GM12878 (cell line): ENCODE measurements at regions not wholly inside any gene's neighbourhood (a gene's known extent, or its start where the extent isn't known, plus 50 kb on each side); places are given as distances from the start of the nearest gene placed in this dataset.

Experiments used
- ATAC-seq: fragments of 200-7000 bp; cut with Tn5 transposase; 3 replicates; pipeline ENCODE4 v1.9.1; 2020; ENCODE audit warnings: mild to moderate bottlenecking, moderate library complexity
- BruUV-seq: library from RNA; stranded (reverse); fragments of 400-500 nt; replicated peaks from 2 replicates; lab custom pipeline; 2021; lab: Mats Ljungman, UMichigan
- CTCF ChIA-PET: fragments of 300-600 bp; sonication (Branson Sonifier 250); formaldehyde crosslinking; extraction: SDS; loops from one replicate; lab custom pipeline; 2021; ENCODE audit warnings: inconsistent platforms; lab: Yijun Ruan, JAX
- POLR2A ChIA-PET: fragments of 350-600 bp; formaldehyde crosslinking; extraction: SDS; loops from one replicate; lab custom pipeline; 2021; ENCODE audit warnings: inconsistent platforms; lab: Charles Lee
- RAD21 ChIA-PET: fragments of 300-600 bp; sonication (Branson Sonifier 250); formaldehyde crosslinking; loops from one replicate; lab custom pipeline; 2023; ENCODE audit warnings: antibody characterized with exemption; ENCODE audit not compliant: unreplicated experiment; lab: Charles Lee
- SMC1A ChIA-PET: fragments of 300-600 bp; sonication (Branson Sonifier 250); formaldehyde crosslinking; loops from one replicate; lab custom pipeline; 2023; ENCODE audit not compliant: unreplicated experiment, uncharacterized antibody; lab: Charles Lee
- DNase-seq: peaks from one replicate; pipeline ENCODE4 v3.0.0-alpha.2; 2011; ENCODE audit warnings: low read depth, low spot score
- FAIRE-seq: peaks from 3 replicates; lab custom pipeline; 2011; peaks lifted over from hg19 to GRCh38; lab: Jason Lieb, UNC
- H2AFZ ChIP-seq: 2 replicates; pipeline ENCODE4 v1.6.0; 2011; ENCODE audit warnings: low read depth, low read length, control low read depth; ENCODE audit not compliant: control insufficient read depth
- H3K27ac ChIP-seq: 2 replicates; pipeline ENCODE4 v1.5.1; 2011; ENCODE audit warnings: control low read depth; ENCODE audit not compliant: control insufficient read depth, insufficient read depth
- H3K27me3 ChIP-seq, 2 experiments: replicated peaks in 1 of 2; 2 replicates each; pipeline versions ENCODE4 v1.6.0 to v1.6.1; 2011; ENCODE audit warnings: low read length in 1 of 2; ENCODE audit not compliant: control insufficient read depth in 2 of 2, insufficient read depth in 2 of 2
- H3K36me3 ChIP-seq, 2 experiments: 2 replicates each; pipeline ENCODE4 v1.5.1; 2011; ENCODE audit warnings: low read length in 1 of 2; ENCODE audit not compliant: control insufficient read depth in 2 of 2, insufficient read depth in 2 of 2
- H3K4me1 ChIP-seq: 2 replicates; pipeline ENCODE4 v1.6.1; 2011; ENCODE audit warnings: mild to moderate bottlenecking, low read length, moderate library complexity, mixed read lengths; ENCODE audit not compliant: control insufficient read depth, insufficient read depth
- H3K4me2 ChIP-seq: 2 replicates; pipeline ENCODE4 v1.6.0; 2011; ENCODE audit warnings: control low read depth; ENCODE audit not compliant: control insufficient read depth, insufficient read depth
- H3K4me3 ChIP-seq: fragments of 200-600 bp; sonication (generic); 2 replicates; pipeline ENCODE4 v1.5.1; 2016
- H3K79me2 ChIP-seq: 2 replicates; pipeline ENCODE4 v1.6.0; 2011; ENCODE audit warnings: low read length; ENCODE audit not compliant: control insufficient read depth, insufficient read depth
- H3K9ac ChIP-seq: 2 replicates; pipeline ENCODE4 v1.8.0; 2011; ENCODE audit warnings: low read length, control low read depth, mixed read lengths; ENCODE audit not compliant: control insufficient read depth, insufficient read depth
- H3K9me3 ChIP-seq: replicated peaks from 3 replicates; pipeline ENCODE4 v1.5.1; 2011; ENCODE audit warnings: mild to moderate bottlenecking, low read length; ENCODE audit not compliant: control insufficient read depth, insufficient read depth
- H4K20me1 ChIP-seq: 2 replicates; pipeline ENCODE4 v1.6.0; 2011; ENCODE audit not compliant: control insufficient read depth, insufficient read depth
- ATF7 ChIP-seq: fragments of 450-650 bp; IDR thresholded peaks from 2 replicates; pipeline ENCODE4 v1.6.1; 2016; ENCODE audit warnings: low read depth, mild to moderate bottlenecking
- CEBPB ChIP-seq, 2 experiments: fragments of 150-350 bp in 1 of 2; IDR thresholded peaks; 2 replicates each; pipeline ENCODE4 v1.6.1; 2012 to 2014; ENCODE audit warnings: low read depth in 2 of 2, low read length in 2 of 2, borderline replicate concordance in 1 of 2, inconsistent platforms in 1 of 2
- CHD2 ChIP-seq: IDR thresholded peaks from 2 replicates; pipeline ENCODE4 v1.6.1; 2011; ENCODE audit warnings: low read depth, low read length, improper control_type of control experiment, borderline replicate concordance
- E2F8 ChIP-seq: fragments of 450-650 bp; IDR thresholded peaks from 2 replicates; pipeline ENCODE4 v1.6.1; 2018; ENCODE audit warnings: mild to moderate bottlenecking, low read depth, moderate library complexity; ENCODE audit not compliant: partially characterized antibody
- FOXM1 ChIP-seq: IDR thresholded peaks from 2 replicates; pipeline ENCODE4 v1.6.1; 2012; ENCODE audit warnings: low read depth, mild to moderate bottlenecking, inconsistent platforms, low read length, moderate library complexity
- LARP7 ChIP-seq: fragments of 450-650 bp; IDR thresholded peaks from 2 replicates; pipeline ENCODE4 v1.6.1; 2017; ENCODE audit warnings: mild to moderate bottlenecking
- MYB ChIP-seq: fragments of 150-350 bp; IDR thresholded peaks from 2 replicates; pipeline ENCODE4 v1.6.1; 2014; ENCODE audit warnings: mild to moderate bottlenecking, low read depth, low read length, borderline replicate concordance
- NFYA ChIP-seq: IDR thresholded peaks from 2 replicates; pipeline ENCODE4 v1.6.1; 2011; ENCODE audit warnings: low read depth, mild to moderate bottlenecking, low read length, improper control_type of control experiment, borderline replicate concordance
- NR2C1 ChIP-seq: fragments of 450-650 bp; IDR thresholded peaks from 2 replicates; pipeline ENCODE4 v1.6.1; 2017; ENCODE audit warnings: antibody characterized with exemption, mild to moderate bottlenecking, moderate library complexity
- PAX8 ChIP-seq: fragments of 450-650 bp; IDR thresholded peaks from 2 replicates; pipeline ENCODE4 v1.6.1; 2017; ENCODE audit warnings: mild to moderate bottlenecking, moderate library complexity
- POLR2A ChIP-seq: IDR thresholded peaks from 2 replicates; pipeline ENCODE4 v1.6.1; 2011; ENCODE audit warnings: low read depth, mild to moderate bottlenecking, low read length
- RBBP5 ChIP-seq: fragments of 200-600 bp; sonication (generic); conservative IDR thresholded peaks from 2 replicates; pipeline ENCODE4 v1.6.1; 2016
- RELB ChIP-seq: fragments of 450-650 bp; IDR thresholded peaks from 2 replicates; pipeline ENCODE4 v1.6.1; 2017; ENCODE audit warnings: low read depth, mild to moderate bottlenecking, moderate library complexity
- SUPT20H ChIP-seq: IDR thresholded peaks from 2 replicates; pipeline ENCODE4 v1.6.1; 2011; ENCODE audit warnings: low read depth, mild to moderate bottlenecking, low read length, moderate library complexity, borderline replicate concordance; ENCODE audit not compliant: control insufficient read depth
- ZNF24 ChIP-seq: fragments of 450-650 bp; IDR thresholded peaks from 2 replicates; pipeline ENCODE4 v1.6.1; 2017; ENCODE audit warnings: antibody characterized with exemption, mild to moderate bottlenecking
- WGBS: methylation state at CpG from one replicate; pipeline ENCODE4 v1.1.6; 2016; ENCODE audit warnings: low lambda C conversion rate; ENCODE audit not compliant: insufficient replicate concordance, insufficient coverage; ENCODE audit errors: missing lambda C conversion rate; 5-methylcytosine and 5-hydroxymethylcytosine counted together
- in situ Hi-C: fragments of 300-500 bp; cut with MboI; formaldehyde crosslinking; loops from 9 replicates; pipeline ENCODE4 v1.14.3; 2018; ENCODE audit warnings: mixed read lengths
- intact Hi-C: fragments of 100-400 bp; cut with micrococcal nuclease; formaldehyde crosslinking; loops from one replicate; pipeline ENCODE4 v1.14.2; 2022; ENCODE audit not compliant: unreplicated experiment
- TF ChIP-seq, protein P1 (sequence below): IDR thresholded peaks from 2 replicates; pipeline ENCODE4 v1.6.1; 2012; ENCODE audit warnings: mild to moderate bottlenecking, low read depth, low read length

DNA sequence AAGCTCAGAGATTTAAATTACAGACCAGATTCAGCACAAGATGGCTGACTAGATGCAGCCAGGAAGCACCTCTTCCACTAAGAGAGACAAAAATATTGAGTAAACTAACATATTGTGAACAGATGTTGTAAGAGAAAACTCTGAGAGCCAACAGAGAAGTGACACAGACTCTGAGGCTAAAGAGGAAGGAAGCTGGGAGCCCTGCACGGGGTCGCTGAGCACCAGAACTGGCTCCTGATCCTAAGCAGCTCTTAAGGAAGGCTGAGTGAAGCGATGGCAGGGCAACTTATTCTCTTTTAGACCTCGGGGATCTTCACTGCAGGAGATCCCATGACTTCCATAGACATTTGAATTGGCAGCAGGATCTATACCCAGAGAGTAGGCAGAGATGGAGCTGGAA, 578.0 kb upstream of the GRM7 start (continued):
- no peak for TF ChIP-seq ATF7
- no peak for TF ChIP-seq ZNF24
- TF ChIP-seq, protein P1, sequence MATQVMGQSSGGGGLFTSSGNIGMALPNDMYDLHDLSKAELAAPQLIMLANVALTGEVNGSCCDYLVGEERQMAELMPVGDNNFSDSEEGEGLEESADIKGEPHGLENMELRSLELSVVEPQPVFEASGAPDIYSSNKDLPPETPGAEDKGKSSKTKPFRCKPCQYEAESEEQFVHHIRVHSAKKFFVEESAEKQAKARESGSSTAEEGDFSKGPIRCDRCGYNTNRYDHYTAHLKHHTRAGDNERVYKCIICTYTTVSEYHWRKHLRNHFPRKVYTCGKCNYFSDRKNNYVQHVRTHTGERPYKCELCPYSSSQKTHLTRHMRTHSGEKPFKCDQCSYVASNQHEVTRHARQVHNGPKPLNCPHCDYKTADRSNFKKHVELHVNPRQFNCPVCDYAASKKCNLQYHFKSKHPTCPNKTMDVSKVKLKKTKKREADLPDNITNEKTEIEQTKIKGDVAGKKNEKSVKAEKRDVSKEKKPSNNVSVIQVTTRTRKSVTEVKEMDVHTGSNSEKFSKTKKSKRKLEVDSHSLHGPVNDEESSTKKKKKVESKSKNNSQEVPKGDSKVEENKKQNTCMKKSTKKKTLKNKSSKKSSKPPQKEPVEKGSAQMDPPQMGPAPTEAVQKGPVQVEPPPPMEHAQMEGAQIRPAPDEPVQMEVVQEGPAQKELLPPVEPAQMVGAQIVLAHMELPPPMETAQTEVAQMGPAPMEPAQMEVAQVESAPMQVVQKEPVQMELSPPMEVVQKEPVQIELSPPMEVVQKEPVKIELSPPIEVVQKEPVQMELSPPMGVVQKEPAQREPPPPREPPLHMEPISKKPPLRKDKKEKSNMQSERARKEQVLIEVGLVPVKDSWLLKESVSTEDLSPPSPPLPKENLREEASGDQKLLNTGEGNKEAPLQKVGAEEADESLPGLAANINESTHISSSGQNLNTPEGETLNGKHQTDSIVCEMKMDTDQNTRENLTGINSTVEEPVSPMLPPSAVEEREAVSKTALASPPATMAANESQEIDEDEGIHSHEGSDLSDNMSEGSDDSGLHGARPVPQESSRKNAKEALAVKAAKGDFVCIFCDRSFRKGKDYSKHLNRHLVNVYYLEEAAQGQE = no peak
- no peak for TF ChIP-seq LARP7
- TF ChIP-seq POLR2A = no peak
- TF ChIP-seq PAX8 = no peak
- no peak for TF ChIP-seq NFYA
- TF ChIP-seq NR2C1 = no peak
- TF ChIP-seq, all 136 proteins: peak for 0

GRCh38 chr3:6287088-6287875, 573.6 kb upstream of the GRM7 start:
- intact Hi-C loops = no loop called here
- 65% methylated on average over 5 of the region's 5 CpGs for WGBS
- POLR2A ChIA-PET = no interaction called here
- TF ChIP-seq RELB (no peak), E2F8 (no peak), SUPT20H (no peak), RBBP5 (no peak), ATF7 (no peak), FOXM1 (no peak), MYB (no peak), CHD2 (no peak), CEBPB (IDR thresholded peaks at IDR 0.05; ENCODE audit: borderline replicate concordance in 1 of 2, low read depth in 2 of 2, low read length in 2 of 2) (no peak)

More at GRCh38 chr3:6287088-6287875, 573.6 kb upstream of the GRM7 start:
- no peaks in the 10 kb centered on the region for H3K79me2 ChIP-seq
- SMC1A ChIA-PET = no interaction called here
- BruUV-seq = no TSS peak
- no peaks in the 10 kb centered on the region; a peak in 1 of 4 replicates for H3K36me3 ChIP-seq
- H3K4me2 ChIP-seq = no peak overlapping the region
- no peak overlapping the region for H2AFZ ChIP-seq
- in situ Hi-C loops = no loop called here
- no peak overlapping the region for H3K27ac ChIP-seq
- H4K20me1 ChIP-seq = no peaks in the 10 kb centered on the region
- DNase-seq (no peak), ATAC-seq (no peak), FAIRE-seq (no peak)
- H3K9me3 ChIP-seq = no peaks in the 10 kb centered on the region; the same call in 2 of the 3 replicates
- RAD21 ChIA-PET = no interaction called here
- no peaks in the 10 kb centered on the region for H3K4me1 ChIP-seq
- H3K9ac ChIP-seq = no peak overlapping the region
- H3K4me3 ChIP-seq = no peak overlapping the region
- CTCF ChIA-PET = no interaction called here
- no peaks in the 10 kb centered on the region for H3K27me3 ChIP-seq
